GM23338 (cell line): ENCODE measurements at regions not wholly inside any gene's neighbourhood (a gene's known extent, or its start where the extent isn't known, plus 50 kb on each side); places are given as distances from the start of the nearest gene placed in this dataset.

Experiments
- ATAC-seq: fragments of 200-7000 bp; cut with Tn5 transposase; 3 replicates; pipeline ENCODE4 v1.9.1; 2020
- DNase-seq: peaks from one replicate; pipeline ENCODE4 v3.0.0-alpha.2; 2015; ENCODE audit warnings: low spot score
- H2AFZ ChIP-seq: fragments of 200-600 bp; sonication (generic); 2 replicates; pipeline ENCODE4 v1.8.0; 2016; ENCODE audit warnings: antibody characterized with exemption, mild to moderate bottlenecking, moderate library complexity
- H3F3A ChIP-seq: fragments of 200-600 bp; sonication (generic); replicated peaks from 2 replicates; pipeline ENCODE4 v1.8.0; 2017; ENCODE audit warnings: antibody characterized with exemption, mixed run types, low read depth
- H3K27ac ChIP-seq: fragments of 200-600 bp; sonication (generic); 2 replicates; pipeline ENCODE4 v1.6.1; 2016; ENCODE audit warnings: low read depth
- H3K27me3 ChIP-seq: fragments of 200-600 bp; sonication (generic); 2 replicates; pipeline ENCODE4 v1.8.0; 2016; ENCODE audit warnings: mild to moderate bottlenecking, mixed run types, moderate library complexity; ENCODE audit not compliant: insufficient read depth
- H3K36me3 ChIP-seq: fragments of 200-600 bp; sonication (generic); 2 replicates; pipeline ENCODE4 v1.8.0; 2016; ENCODE audit warnings: mild to moderate bottlenecking; ENCODE audit not compliant: insufficient read depth
- H3K4me1 ChIP-seq: fragments of 200-600 bp; sonication (generic); 2 replicates; pipeline ENCODE4 v1.8.0; 2016; ENCODE audit warnings: mild to moderate bottlenecking, moderate library complexity; ENCODE audit not compliant: insufficient read depth
- H3K4me2 ChIP-seq: fragments of 200-600 bp; sonication (generic); 2 replicates; pipeline ENCODE4 v1.7.1; 2017; ENCODE audit warnings: mixed run types
- H3K4me3 ChIP-seq: fragments of 200-600 bp; sonication (generic); 2 replicates; pipeline ENCODE4 v1.6.1; 2016; ENCODE audit warnings: mixed run types
- H3K79me2 ChIP-seq: fragments of 200-600 bp; sonication (generic); replicated peaks from 2 replicates; pipeline ENCODE4 v1.8.0; 2017; ENCODE audit warnings: mild to moderate bottlenecking; ENCODE audit not compliant: insufficient read depth
- H3K9me2 ChIP-seq: fragments of 200-600 bp; sonication (generic); 2 replicates; pipeline ENCODE4 v1.8.0; 2017; ENCODE audit not compliant: insufficient read depth
- H4K20me1 ChIP-seq: fragments of 200-600 bp; sonication (generic); replicated peaks from 2 replicates; pipeline ENCODE4 v1.8.0; 2017; ENCODE audit warnings: mild to moderate bottlenecking; ENCODE audit not compliant: insufficient read depth
- H3K27ac Mint-ChIP-seq: 2 replicates; pipeline ENCODE4 v1.8.0; 2020; ENCODE audit warnings: inconsistent platforms, mild to moderate bottlenecking, moderate library complexity, mixed read lengths
- H3K27me3 Mint-ChIP-seq: 3 replicates; pipeline ENCODE4 v1.8.0; 2022; ENCODE audit warnings: low read depth, mild to moderate bottlenecking, moderate library complexity, mixed read lengths, inconsistent platforms; ENCODE audit not compliant: insufficient read depth, poor library complexity
- H3K36me3 Mint-ChIP-seq: 3 replicates; pipeline ENCODE4 v1.8.0; 2021; ENCODE audit warnings: low read depth, mild to moderate bottlenecking, inconsistent platforms, moderate library complexity, mixed read lengths
- H3K4me1 Mint-ChIP-seq: 3 replicates; pipeline ENCODE4 v1.8.0; 2020; ENCODE audit warnings: mild to moderate bottlenecking, inconsistent platforms, mixed read lengths
- H3K4me3 Mint-ChIP-seq: 3 replicates; pipeline ENCODE4 v1.8.0; 2021; ENCODE audit warnings: moderate library complexity, mild to moderate bottlenecking, inconsistent platforms, mixed read lengths
- H3K9me3 Mint-ChIP-seq: 3 replicates; pipeline ENCODE4 v1.8.0; 2020; ENCODE audit warnings: moderate library complexity, mild to moderate bottlenecking, inconsistent platforms, mixed read lengths
- CREB1 ChIP-seq: fragments of 250-450 bp; sonication (Bioruptor Pico); IDR thresholded peaks from 2 replicates; pipeline ENCODE4 v1.5.0; 2020; ENCODE audit warnings: low read depth, mild to moderate bottlenecking, moderate library complexity
- ETS1 ChIP-seq: IDR thresholded peaks from 2 replicates; pipeline ENCODE4 v1.6.1; 2016; ENCODE audit warnings: antibody characterized with exemption
- EZH2 ChIP-seq: fragments of 200-600 bp; sonication (generic); IDR thresholded peaks from one replicate; pipeline ENCODE4 v1.8.0; 2017; ENCODE audit warnings: antibody characterized with exemption, mild to moderate bottlenecking, low read depth; ENCODE audit not compliant: unreplicated experiment
- EZH2phosphoT487 ChIP-seq: fragments of 200-600 bp; sonication (generic); IDR thresholded peaks from one replicate; pipeline ENCODE4 v1.8.1; 2018; ENCODE audit warnings: antibody characterized with exemption; ENCODE audit not compliant: unreplicated experiment
- JUNB ChIP-seq: IDR thresholded peaks from one replicate; pipeline ENCODE4 v1.6.1; 2016; ENCODE audit warnings: antibody characterized with exemption; ENCODE audit not compliant: unreplicated experiment
- NANOG ChIP-seq: IDR thresholded peaks from 2 replicates; pipeline ENCODE4 v1.6.1; 2016; ENCODE audit warnings: antibody characterized with exemption, borderline replicate concordance
- STAT1 ChIP-seq: IDR thresholded peaks from one replicate; pipeline ENCODE4 v1.6.1; 2016; ENCODE audit warnings: antibody characterized with exemption; ENCODE audit not compliant: unreplicated experiment
- ZNF114 ChIP-seq: fragments of 250-450 bp; sonication (Bioruptor Pico); IDR thresholded peaks from 2 replicates; pipeline ENCODE4 v1.5.0; 2020; ENCODE audit warnings: mild to moderate bottlenecking, moderate library complexity
- ZNF331 ChIP-seq: fragments of 250-450 bp; sonication (Bioruptor Pico); IDR thresholded peaks from 2 replicates; pipeline ENCODE4 v1.5.0; 2020; ENCODE audit warnings: low read depth, mild to moderate bottlenecking, moderate library complexity
- TF ChIP-seq, protein P1 (sequence below): IDR thresholded peaks from one replicate; pipeline ENCODE4 v1.6.1; 2018; ENCODE audit warnings: antibody characterized with exemption; ENCODE audit not compliant: unreplicated experiment
- TF ChIP-seq, protein P2 (sequence below), 2 experiments: fragments of 200-600 bp in 1 of 2; sonication (generic) in 1 of 2; conservative IDR thresholded peaks; 2 replicates each; pipeline versions ENCODE4 v1.5.1 to v1.6.1; 2016 to 2017; ENCODE audit warnings: antibody characterized with exemption in 2 of 2, low read depth in 2 of 2, mild to moderate bottlenecking in 2 of 2, moderate library complexity in 1 of 2

GRCh38 chrX:6983207-6983955 lies 164.1 kb upstream of the STS start (continued):
- TF ChIP-seq, protein P1, sequence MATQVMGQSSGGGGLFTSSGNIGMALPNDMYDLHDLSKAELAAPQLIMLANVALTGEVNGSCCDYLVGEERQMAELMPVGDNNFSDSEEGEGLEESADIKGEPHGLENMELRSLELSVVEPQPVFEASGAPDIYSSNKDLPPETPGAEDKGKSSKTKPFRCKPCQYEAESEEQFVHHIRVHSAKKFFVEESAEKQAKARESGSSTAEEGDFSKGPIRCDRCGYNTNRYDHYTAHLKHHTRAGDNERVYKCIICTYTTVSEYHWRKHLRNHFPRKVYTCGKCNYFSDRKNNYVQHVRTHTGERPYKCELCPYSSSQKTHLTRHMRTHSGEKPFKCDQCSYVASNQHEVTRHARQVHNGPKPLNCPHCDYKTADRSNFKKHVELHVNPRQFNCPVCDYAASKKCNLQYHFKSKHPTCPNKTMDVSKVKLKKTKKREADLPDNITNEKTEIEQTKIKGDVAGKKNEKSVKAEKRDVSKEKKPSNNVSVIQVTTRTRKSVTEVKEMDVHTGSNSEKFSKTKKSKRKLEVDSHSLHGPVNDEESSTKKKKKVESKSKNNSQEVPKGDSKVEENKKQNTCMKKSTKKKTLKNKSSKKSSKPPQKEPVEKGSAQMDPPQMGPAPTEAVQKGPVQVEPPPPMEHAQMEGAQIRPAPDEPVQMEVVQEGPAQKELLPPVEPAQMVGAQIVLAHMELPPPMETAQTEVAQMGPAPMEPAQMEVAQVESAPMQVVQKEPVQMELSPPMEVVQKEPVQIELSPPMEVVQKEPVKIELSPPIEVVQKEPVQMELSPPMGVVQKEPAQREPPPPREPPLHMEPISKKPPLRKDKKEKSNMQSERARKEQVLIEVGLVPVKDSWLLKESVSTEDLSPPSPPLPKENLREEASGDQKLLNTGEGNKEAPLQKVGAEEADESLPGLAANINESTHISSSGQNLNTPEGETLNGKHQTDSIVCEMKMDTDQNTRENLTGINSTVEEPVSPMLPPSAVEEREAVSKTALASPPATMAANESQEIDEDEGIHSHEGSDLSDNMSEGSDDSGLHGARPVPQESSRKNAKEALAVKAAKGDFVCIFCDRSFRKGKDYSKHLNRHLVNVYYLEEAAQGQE: no peak
- TF ChIP-seq CREB1 (CRISPR knock-in tag) (no peak), ZNF331 (CRISPR knock-in tag) (no peak), NANOG (no peak), ZNF114 (CRISPR knock-in tag) (no peak), STAT1 (no peak), EZH2phosphoT487 (no peak), JUNB (no peak), EZH2 (no peak), ETS1 (no peak)
- TF ChIP-seq, protein P2, sequence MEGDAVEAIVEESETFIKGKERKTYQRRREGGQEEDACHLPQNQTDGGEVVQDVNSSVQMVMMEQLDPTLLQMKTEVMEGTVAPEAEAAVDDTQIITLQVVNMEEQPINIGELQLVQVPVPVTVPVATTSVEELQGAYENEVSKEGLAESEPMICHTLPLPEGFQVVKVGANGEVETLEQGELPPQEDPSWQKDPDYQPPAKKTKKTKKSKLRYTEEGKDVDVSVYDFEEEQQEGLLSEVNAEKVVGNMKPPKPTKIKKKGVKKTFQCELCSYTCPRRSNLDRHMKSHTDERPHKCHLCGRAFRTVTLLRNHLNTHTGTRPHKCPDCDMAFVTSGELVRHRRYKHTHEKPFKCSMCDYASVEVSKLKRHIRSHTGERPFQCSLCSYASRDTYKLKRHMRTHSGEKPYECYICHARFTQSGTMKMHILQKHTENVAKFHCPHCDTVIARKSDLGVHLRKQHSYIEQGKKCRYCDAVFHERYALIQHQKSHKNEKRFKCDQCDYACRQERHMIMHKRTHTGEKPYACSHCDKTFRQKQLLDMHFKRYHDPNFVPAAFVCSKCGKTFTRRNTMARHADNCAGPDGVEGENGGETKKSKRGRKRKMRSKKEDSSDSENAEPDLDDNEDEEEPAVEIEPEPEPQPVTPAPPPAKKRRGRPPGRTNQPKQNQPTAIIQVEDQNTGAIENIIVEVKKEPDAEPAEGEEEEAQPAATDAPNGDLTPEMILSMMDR (conservative IDR thresholded peaks at IDR 0.05; ENCODE audit: low read depth in 2 of 2): no peak

- no peak for DNase-seq
- no peak overlapping the region for H3K27ac Mint-ChIP-seq
Measured at GRCh38 chrX:6981718-6982406, 165.7 kb upstream of the STS start.

More at GRCh38 chrX:6981718-6982406, 165.7 kb upstream of the STS start:
- H3K4me1 Mint-ChIP-seq: peaks cover 7% of the 10 kb centered on the region; the same call in 2 of the 3 replicates
- no peaks in the 10 kb centered on the region for H4K20me1 ChIP-seq
- no peaks in the 10 kb centered on the region for H3K9me2 ChIP-seq
- no peaks in the 10 kb centered on the region for H3K9me3 Mint-ChIP-seq
- no peaks in the 10 kb centered on the region for H3K27me3 ChIP-seq
- H3K4me1 ChIP-seq: no peaks in the 10 kb centered on the region
- no peak overlapping the region for H2AFZ ChIP-seq
- H3K36me3 Mint-ChIP-seq: no peaks in the 10 kb centered on the region
- TF ChIP-seq, protein P1: no peak
- TF ChIP-seq, protein P2 (conservative IDR thresholded peaks at IDR 0.05; ENCODE audit: low read depth in 2 of 2): no peak
- TF ChIP-seq STAT1: no peak
- TF ChIP-seq EZH2phosphoT487: no peak
- no peak for TF ChIP-seq NANOG
- no peak for TF ChIP-seq JUNB
- no peak overlapping the region for H3K4me2 ChIP-seq
- peaks cover 2% of the 10 kb centered on the region for H3K27me3 Mint-ChIP-seq
- no peak overlapping the region for H3K4me3 Mint-ChIP-seq
- no peaks in the 10 kb centered on the region for H3K79me2 ChIP-seq
- no peaks in the 10 kb centered on the region for H3F3A ChIP-seq
- H3K36me3 ChIP-seq: no peaks in the 10 kb centered on the region
- H3K27ac ChIP-seq: no peak overlapping the region
- H3K4me3 ChIP-seq: no peak overlapping the region
- ATAC-seq: no peak
